NCI-H1092 treated with DMSO at 0.1 percent for 48 hours (cell line): ENCODE measurements at regions not wholly inside any gene's neighbourhood (a gene's known extent, or its start where the extent isn't known, plus 50 kb on each side); places are given as distances from the start of the nearest gene placed in this dataset.
A peak's percentile ranks its signal among the peaks of the same experiment; 100 is the strongest.

Experiments used
- DNase-seq: peaks from one replicate; lab custom pipeline; 2025; lab: John Stamatoyannopoulos, UW

DNA sequence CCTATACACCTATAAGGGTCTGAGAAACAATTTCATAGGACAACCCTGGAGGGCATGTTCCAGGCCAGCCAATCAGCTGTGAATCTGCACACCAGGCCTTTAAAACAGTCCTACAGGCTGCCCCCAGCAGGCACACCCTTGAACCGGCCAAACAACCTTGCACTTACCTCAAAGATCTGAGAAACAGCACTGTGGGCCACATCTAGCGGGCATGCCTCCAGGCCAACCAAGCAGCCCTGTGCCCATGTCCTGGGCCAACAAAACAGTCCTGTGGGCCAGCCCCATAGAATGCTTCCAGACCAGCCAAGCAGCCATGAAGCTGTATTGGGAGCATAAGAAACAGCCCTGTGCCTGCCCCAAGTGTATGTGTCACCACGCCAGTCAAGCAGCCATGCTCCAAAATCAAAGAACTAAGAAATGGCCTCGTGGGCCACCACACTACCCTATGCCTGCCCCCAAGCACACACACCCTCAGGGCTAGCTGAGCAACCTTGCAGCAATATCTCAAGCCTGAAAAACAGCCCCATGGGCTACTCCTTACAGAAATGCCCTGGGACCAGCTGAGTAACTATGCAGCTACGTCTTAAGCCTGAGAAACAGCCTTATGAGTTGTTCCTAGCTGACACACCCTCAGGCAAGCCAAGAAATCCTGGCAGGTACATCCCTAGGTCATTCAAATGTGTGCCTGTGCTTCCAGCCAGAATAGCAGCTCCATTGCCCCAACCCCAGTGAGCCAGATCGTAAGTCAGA, 2243.8 kb upstream of the C9orf72 start:
- no peak for DNase-seq

DNA sequence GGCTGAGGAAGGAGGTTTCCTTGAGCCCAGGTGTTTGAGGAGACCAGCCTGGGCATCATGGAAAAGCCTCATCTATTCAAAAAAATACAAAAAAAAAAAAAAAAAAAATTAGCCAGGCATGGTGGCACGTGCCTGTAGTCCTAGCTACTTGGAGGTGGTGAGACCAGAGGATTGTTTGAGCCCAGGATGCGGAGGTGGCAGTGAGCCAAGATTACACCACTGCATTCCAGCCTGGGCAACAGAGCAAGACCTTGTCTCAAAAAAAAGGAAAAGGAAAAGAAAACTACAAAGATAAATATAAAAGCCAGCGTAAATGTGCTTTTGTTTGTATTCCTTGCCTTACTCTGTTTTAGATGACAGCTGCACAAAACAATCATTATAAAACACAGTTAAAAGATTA, 2249.2 kb upstream of the C9orf72 start:
- no peak for DNase-seq

DNA sequence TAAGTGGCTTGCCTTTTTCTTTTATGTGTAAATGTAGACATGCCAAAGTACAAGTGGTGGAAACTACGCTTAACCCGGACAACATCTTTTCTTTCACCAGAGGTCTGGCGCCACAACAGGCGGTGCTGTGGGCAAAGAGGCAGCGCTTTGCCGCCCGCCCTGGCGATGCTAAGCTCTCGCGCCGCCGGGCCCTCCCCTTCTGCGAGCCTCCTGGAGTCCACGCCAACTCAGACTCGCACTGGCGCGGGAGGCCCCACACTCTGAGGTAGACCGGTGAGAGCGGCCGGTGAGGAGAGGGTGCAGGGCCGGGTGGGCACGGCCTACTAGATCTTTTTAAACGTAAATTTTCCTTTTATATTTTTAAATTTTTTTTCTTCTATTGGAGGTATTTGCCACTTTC, 2253.1 kb upstream of the C9orf72 start:
- no peak for DNase-seq

DNA sequence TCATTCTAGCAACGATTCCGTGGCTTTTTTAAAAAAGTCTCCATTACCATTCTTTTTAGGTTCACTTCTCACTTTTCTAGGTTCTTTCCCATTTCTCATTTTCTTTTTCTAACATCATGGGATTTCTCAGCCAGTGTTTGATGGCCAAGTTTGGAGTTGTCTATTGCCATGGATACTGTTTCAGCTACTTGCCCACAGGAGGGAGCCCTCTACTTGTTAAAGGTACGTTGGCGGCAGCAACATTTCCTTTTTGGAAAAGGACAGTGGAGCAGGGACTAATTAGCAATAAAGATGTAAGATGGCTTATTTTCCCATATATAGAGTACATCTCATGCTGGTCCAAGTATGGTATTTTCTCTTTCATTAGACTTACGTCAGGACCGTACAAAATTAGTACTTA, 2257.5 kb upstream of the C9orf72 start:
- DNase-seq: peak; percentile 55

DNA sequence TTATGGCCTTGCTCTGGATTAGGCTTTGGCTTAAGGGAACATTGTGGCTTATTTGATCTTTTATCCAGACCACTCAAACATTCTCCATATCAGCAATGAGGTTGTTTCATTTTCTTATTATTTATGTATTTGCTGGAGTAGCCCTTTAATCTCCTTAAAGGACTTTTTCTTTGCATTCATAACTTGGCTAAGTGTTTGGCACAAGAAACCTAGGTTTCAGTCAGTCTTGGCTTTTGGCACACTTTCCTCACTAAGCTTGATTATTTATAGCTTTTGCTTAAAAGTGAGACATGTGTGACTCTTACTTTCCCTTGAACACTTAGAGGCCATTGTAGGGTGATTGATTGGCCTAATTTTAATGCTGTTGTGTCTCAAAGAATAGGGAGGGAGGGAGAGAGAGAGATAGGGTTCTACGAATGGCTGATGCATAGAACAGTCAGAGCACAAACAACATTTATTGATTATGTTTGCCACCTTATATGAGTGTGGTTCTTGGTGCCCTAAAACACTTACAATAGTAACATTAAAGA, 2265.3 kb upstream of the C9orf72 start:
- DNase-seq: no peak

DNA sequence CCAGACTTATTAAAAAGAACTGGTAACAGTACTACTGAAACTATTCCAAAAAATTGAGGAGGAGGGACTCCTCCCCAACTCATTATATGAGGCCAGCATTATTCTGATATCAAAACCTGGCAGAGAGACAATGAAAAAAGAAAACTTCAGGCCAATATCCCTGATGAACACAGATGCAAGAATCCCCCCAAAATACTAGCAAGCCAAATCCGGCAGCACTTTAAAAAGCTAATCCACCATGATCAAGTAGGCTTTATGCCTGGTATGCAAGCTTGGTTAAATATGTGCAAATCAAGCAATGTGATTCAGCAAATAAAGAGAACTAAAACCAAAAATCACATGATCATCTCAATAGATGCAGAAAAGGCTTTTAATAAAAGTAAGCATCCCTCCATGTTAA, 2271.0 kb upstream of the C9orf72 start:
- DNase-seq: no peak

DNA sequence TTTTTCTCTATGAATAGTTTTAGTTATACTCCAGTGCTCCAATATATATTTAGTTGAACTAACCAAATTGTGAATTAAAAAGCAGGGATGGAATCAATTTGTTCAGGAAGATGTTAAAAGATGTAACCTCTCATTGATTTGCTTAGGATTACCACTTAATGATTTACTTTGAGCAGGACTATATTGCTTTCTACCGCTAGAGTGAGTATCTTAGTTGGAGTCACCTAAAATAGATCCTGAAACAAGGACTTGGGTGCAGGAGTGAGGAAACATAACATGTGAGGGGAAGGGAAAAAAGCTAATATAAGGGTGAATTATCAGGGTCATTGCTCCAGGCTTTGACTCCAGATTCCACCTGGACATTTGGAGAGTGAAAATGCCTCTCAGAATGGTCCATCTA, 2277.4 kb upstream of the C9orf72 start:
- no peak for DNase-seq

DNA sequence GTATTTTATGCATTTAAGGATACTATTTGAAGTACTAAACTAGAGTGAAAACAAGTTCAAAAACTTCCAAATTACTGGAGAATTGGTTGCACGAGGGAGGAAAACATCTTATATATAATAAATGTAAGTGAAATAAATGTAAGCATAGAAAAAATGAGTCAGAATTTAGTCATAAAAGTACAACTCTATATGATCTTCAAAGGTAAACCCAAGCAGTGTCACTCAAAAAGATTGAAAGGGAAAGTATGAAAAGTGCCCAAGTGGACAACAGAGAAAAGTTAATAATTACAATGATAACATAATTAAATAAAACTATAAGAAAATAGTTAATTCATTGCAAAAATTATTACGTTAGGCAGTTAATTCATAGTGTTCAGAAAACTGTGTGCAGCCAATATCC, 2288.5 kb upstream of the C9orf72 start:
- DNase-seq: no peak

DNA sequence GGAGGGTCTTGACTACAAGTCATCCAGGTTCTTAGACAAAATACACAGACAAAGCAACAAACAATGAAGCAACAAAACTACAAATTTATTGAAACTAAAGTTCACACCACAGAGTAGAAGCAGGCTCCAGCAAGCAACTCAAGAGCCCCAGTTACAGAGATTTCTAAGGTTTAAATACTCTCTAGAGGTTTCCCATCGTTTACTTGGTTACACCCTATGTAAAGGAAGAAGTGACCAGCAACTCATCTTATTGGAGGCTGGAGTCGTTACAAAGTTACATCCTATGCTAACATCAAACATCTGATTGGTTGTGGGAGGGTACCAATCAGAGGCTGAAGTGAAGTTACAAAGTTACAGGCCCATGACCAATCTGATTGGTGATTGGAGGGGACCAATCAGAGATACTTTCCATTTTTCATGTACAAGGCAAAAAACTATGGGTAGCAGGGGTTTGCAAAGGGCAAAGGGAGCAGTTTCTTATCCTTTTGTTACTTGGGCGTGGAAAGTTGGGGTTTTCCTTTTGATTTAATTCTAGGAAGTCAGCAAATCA, 2292.6 kb upstream of the C9orf72 start:
- DNase-seq: no peak

DNA sequence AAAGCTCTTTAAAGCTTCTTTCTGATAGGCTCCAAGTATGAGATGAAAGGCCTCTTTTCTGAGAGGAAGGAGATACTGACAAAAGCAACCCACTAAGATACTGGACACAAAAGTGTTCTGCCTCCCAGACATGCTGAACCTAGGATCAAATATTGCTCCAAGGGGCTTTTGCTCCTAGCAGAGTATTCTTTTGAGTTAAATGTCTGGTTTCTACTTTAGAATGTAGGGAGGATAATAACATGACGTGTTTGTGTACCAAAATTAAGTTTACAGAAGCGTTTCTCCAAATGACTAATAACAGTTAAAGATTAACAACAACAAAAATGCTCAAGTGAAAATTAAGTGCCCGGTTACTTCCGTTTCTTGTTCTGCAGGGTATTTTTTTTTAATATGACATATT, 2293.3 kb upstream of the C9orf72 start:
- DNase-seq: no peak

DNA sequence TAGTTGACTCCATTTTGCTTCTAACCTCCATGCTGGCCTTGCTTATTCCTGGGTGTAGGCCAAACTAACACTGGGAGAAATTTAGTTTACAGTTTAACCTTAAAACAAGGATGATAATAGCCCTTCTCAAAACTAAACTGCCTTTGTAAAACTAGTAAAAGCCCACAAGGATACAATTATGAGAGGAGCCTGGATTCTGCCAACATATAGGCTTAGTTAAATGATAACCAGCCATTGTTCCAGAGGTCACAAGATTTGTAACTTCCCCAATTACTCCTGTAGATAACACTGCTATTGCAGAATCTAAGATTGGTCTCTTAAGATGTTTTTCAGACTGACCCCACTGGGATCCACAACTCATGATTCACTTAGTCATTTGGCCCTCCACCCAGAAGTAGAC, 2300.3 kb upstream of the C9orf72 start:
- DNase-seq: no peak

DNA sequence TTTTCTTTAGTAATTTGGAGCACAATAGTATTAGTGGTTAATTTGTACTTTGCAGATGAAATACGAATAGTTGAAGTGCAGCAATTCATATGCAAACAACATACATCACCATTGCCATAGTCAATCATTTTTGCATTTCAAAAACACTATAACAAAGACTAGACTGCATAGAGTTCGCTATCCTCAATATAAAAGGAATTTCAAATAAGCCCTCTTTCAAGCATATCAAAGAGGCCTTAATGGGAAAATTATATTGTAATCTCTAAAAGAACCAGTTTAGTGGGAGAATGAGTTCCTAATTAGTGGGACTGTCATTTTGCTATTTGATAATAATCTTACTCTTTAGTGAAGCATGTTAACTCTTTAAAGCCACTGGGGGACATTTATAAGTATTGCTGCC, 2302.3 kb upstream of the C9orf72 start:
- no peak for DNase-seq

DNA sequence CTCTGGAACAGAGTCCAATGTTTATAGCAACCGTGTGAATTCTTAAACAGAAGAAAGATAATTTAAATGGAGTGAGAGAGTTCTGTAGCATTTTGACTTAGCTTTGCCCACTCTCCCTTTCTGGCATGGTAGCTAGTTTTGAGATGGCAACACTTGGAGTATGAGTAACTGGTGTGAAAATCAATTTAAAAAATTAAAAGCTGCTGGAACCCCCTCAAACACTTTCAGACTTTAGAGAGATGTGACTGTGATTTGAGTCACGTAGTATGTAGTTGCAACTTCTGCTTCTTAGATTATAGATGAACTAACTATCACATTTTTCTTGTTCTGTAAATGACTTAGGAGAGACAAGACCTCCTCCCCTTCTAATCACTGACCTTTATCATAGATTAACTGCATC, 2309.5 kb upstream of the C9orf72 start:
- no peak for DNase-seq

DNA sequence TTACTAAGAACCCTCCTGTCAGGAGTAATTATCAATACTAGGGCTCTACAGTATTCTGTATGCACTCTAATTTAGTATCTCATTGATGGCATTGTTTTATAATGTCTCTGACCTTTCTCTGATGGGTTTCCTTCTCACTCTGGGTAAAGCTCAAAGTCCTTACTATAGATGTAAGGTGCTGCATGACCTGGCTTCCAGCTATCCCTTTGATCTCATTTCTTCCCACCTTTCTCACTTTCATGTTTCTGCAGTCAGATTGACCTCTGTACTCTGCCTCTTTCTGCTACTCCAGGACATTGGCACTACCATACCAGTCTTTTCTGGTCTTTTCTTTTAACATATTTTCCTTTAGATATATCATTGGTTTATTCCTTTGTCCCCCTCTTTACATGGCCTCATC, 2332.8 kb upstream of the C9orf72 start:
- DNase-seq: no peak

DNA sequence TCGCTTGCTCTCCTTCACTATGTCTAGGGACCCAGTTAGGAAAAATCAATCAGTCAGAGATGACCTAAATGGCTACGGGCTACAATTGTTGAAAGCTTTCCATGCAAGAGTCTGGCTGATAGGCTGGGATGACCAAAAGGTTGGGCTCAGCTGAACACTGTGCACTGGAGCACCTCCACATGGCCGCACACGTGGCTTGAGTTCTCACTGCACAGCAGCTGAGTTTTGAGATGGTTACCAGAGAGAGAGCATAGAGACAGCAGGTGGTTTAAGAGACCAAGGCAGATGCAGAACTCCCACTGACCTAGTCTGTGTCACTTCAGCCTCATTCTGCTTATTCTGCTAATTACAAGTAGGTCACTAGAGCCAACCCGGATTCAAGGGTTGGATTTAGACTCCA, 2354.8 kb upstream of the C9orf72 start:
- no peak for DNase-seq

DNA sequence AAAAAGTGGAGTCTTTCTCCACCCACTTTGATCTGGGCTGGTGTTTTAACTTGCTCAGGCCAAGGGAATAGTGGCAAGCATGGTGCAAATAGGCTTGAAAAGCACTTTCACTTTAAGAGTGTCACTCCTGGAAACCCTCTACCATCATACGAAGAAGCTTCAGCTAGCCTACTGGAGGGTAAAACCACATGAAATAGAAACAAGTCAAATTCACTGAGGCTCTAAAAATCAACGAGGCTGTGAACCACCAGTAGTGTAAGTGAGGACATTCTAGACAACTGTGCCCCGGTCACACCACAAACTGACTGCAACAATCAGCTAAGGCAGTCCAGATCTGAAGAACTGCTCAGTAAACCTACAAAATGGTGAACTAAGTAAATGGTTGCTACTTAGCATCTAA, 2366.3 kb upstream of the C9orf72 start:
- DNase-seq: no peak

DNA sequence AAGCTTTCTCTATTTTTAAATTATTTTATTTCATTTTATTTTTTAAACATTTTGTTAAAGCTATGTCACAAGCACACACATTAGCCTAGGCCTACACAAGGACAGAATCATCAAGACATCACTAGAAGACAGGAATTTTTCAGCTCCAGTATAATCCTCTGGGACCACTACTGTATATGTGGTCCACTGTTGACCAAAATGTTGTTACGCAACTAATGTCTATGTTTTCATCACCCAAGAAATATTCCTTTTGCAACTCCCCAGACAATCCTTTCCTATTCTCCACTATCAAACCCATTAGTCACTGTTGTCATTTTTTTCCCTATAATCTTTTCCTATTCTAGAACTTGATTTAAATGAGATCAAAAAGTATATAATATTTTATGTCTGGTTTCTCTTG, 2371.7 kb upstream of the C9orf72 start:
- no peak for DNase-seq

DNA sequence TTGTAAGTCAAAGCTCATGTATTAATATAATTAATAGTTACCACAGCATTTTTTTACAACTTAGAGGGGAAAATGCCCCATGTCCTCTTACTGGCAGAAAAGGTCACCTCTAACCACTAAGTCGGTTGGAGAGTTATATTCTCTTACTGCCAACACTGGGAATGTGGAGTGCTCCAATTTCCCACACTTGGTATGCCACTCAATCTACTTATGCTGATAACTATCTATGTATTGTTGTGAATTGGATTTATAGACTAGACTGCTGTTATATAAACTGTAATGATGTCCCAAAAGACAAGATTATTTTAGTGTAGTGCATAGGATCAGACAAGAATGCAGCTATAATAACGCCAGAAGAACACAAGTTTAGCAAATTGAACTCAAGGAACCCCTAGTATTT, 2385.2 kb upstream of the C9orf72 start:
- DNase-seq: no peak

DNA sequence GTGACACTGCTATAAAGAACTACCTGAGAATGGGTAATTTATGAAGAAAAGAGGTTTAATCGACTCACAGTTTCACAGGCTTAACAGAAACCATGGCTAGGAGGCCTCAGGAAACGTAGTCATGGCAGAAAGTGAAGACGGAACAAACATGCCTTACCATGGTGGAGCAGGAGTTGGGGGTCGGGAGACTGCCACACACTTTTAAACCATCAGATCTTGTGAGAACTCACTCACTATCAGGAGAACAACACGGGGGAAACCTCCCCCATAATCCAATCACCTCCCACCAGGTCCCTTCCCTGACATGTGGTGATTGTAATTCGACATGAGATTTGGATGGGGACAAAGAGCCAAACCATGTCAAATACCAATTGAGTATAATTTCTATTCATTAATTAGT, 2392.6 kb upstream of the C9orf72 start:
- DNase-seq: no peak

DNA sequence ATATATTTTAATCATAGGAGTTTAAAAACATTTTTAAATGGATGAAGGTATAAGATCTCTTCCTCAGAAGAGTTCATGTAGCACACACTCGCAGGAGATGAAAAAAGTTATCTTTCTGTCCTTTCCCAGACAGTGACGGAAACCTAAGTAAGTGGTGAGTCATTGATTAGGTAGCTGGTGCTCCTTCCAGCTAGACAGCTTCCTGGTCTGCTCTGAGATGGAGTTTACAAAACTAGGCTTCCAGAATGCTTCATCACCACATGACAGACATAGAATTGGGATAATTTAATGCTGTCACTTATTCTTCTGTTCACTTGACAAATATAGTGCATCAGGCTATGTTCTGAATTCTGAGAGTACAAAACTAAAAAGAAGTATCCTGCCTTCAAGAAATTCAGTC, 2393.0 kb upstream of the C9orf72 start:
- no peak for DNase-seq

DNA sequence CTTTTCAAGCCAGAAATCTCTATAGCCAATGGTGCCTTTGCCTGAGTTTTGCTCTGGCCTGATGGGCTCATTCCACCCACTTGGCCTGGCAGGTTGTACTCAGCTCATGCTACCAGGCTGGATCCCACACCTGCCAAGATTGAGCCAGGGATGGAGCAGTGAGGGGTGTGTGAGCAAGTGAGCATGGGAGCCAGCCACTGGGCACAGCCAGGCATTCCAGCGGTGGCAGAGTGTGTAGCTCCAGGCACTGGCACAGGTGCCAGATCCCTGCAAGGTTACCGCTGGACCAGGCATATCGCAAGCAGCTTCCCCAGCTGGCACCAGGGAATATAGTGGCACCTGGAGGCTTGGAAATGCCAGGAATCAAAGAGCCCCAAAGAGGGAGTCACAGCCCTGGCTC, 2395.6 kb upstream of the C9orf72 start:
- DNase-seq: no peak

DNA sequence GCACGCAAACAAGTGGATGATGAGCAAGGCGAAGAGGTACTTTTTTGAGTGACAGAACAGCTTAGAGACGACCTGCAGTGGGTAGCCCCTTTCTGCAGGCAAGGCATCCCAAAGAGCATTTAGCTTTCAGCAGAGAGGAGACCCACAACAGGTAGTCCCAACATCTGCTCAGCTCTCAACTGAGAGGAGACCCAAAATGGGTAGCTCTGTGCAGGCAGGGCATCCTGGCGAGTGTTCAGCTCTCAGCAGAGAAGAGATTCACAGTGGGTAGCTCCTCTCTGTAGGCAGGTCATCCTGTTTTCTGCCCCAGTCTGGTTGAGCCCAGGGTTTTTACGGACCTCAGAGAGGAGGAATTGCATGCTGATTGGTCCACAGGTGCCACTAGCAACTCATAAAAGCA, 2396.1 kb upstream of the C9orf72 start:
- no peak for DNase-seq

DNA sequence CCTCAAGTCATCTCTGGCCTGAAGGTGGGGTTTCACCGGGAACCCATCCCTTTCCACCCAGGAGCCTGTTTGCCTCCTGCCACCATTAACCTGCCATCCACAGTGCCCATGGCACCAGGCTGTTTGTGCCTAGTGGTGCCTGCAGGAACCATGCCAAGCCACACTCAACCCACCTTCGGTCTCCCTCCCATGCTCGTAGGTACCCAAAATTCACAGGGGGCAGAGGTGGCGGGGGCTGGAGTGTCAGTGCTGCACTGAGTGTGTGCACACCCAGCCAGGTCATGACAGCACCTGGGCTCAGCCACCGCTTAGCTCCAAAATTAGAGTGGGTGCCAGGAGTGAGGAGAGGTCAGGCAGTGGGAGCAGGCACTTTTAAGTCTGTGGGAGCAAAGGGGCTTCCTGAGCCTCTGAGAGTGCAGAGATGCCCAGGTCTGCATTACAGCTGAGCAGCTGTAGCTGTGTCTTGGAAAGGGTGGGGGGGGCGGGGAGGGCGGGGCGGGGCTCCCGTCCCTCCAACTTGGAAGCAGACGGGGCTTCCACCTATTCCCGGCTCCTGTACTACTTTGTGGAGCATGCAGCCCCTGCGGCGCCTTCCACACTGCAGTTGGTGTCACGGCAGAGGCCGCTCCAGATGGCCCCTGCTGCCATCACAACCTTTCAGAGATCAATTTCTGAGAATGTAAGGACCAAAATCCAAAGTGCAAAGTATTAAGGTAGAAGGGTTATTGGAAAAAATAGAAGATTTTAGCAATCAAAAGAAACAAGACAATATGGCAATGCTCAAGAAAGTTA, 2396.8 kb upstream of the C9orf72 start:
- DNase-seq: no peak
